ENCODE measurements at regions not wholly inside any gene's neighbourhood (a gene's known extent, or its start where the extent isn't known, plus 50 kb on each side); places are given as distances from the start of the nearest gene placed in this dataset.

- intact Hi-C loops (cut with DNase I), result no loop called here
- no peak for TF ChIP-seq CTCF (IDR thresholded peaks at IDR 0.05)
- Histone ChIP-seq H3K4me1 (no peaks in the 10 kb centered on the region), H3K9me3 (peaks cover 0 to 30% (median 0%) of the 10 kb centered on the region in 11 donors), H3K27ac (no peak overlapping the region), H3K27me3 (no peaks in the 10 kb centered on the region), H3K36me3 (no peaks in the 10 kb centered on the region), H3K4me3 (no peak overlapping the region)
- WGBS, 2 donors, result 73 to 86% methylated on average over 5 of the region's 5 CpGs
- DNase-seq (no peak), ATAC-seq (no peak)
Observed at GRCh38 chr2:35530615-35531135, 824.9 kb upstream of the CRIM1 start.

- 82 to 88% methylated on average over 2 of the region's 2 CpGs for WGBS, 2 donors
- Histone ChIP-seq H3K27me3 (no peaks in the 10 kb centered on the region), H3K36me3 (no peaks in the 10 kb centered on the region), H3K9me3 (peaks cover 0 to 34% (median 0%) of the 10 kb centered on the region in 11 donors), H3K27ac (no peak overlapping the region), H3K4me1 (no peaks in the 10 kb centered on the region), H3K4me3 (no peak overlapping the region)
- ATAC-seq, result no peak
- intact Hi-C loops (cut with DNase I), result no loop called here
- DNase-seq, result no peak
- TF ChIP-seq CTCF (IDR thresholded peaks at IDR 0.05), result no peak
Observed at GRCh38 chr2:35526741-35527140, 828.8 kb upstream of the CRIM1 start.

- ATAC-seq, result no peak
- Histone ChIP-seq H3K27me3 (no peaks in the 10 kb centered on the region), H3K36me3 (no peaks in the 10 kb centered on the region), H3K4me1 (no peaks in the 10 kb centered on the region), H3K4me3 (no peak overlapping the region), H3K9me3 (peaks cover 0 to 46% (median 0%) of the 10 kb centered on the region in 11 donors), H3K27ac (no peak overlapping the region)
- no peak for TF ChIP-seq CTCF (IDR thresholded peaks at IDR 0.05)
- 86 to 89% methylated on average over 3 of the region's 3 CpGs for WGBS, 2 donors
- DNase-seq, result no peak
- intact Hi-C loops (cut with DNase I), result no loop called here
Observed at GRCh38 chr2:35522450-35522849, 833.1 kb upstream of the CRIM1 start.

- no peak for TF ChIP-seq CTCF (IDR thresholded peaks at IDR 0.05)
- 49 to 64% methylated on average over 3 of the region's 3 CpGs for WGBS, 2 donors
- no peaks in the 10 kb centered on the region for H3K27me3 ChIP-seq
- no peaks in the 10 kb centered on the region for H3K4me1 ChIP-seq
- ATAC-seq, result no peak
- H3K9me3 ChIP-seq, result peaks cover 0 to 27% (median 0%) of the 10 kb centered on the region in 11 donors
- intact Hi-C loops (cut with DNase I), result no loop called here
- no peak overlapping the region for H3K27ac ChIP-seq
- no peaks in the 10 kb centered on the region for H3K36me3 ChIP-seq
- no peak overlapping the region for H3K4me3 ChIP-seq
- no peak for DNase-seq
Observed at GRCh38 chr2:35510636-35511035, 844.9 kb upstream of the CRIM1 start.

Measured in heart right ventricle (tissue), 16 donors.